MM.1S (cell line): ENCODE measurements at regions not wholly inside any gene's neighbourhood (a gene's known extent, or its start where the extent isn't known, plus 50 kb on each side); places are given as distances from the start of the nearest gene placed in this dataset.
"Not testable (repeated sequence)": the region's sequence is repeated elsewhere in the genome, so short reads cannot be mapped to it uniquely, and the experiment has no call there.

ENCODE experiments used
- DNase-seq: peaks from one replicate; pipeline ENCODE4 v3.0.0-alpha.2; 2015
- H2AFZ ChIP-seq: fragments of 300-600 bp; sonication (generic); 2 replicates; pipeline ENCODE4 v1.6.0; 2016; ENCODE audit warnings: antibody characterized with exemption, low read length
- H3F3A ChIP-seq: fragments of 300-600 bp; sonication (generic); 2 replicates; pipeline ENCODE4 v1.6.1; 2016; ENCODE audit warnings: mild to moderate bottlenecking, antibody characterized with exemption, low read length, moderate library complexity, mixed read lengths; ENCODE audit not compliant: insufficient read depth
- H3K27ac ChIP-seq: fragments of 300-600 bp; sonication (generic); 2 replicates; pipeline ENCODE4 v1.5.1; 2016; ENCODE audit warnings: mild to moderate bottlenecking, low read length
- H3K27me3 ChIP-seq: fragments of 300-600 bp; sonication (generic); replicated peaks from 2 replicates; pipeline ENCODE4 v1.6.0; 2016; ENCODE audit warnings: low read length; ENCODE audit not compliant: insufficient read depth
- H3K36me3 ChIP-seq: fragments of 300-600 bp; sonication (generic); replicated peaks from 2 replicates; pipeline ENCODE4 v1.6.1; 2016; ENCODE audit warnings: mild to moderate bottlenecking, low read length, mixed read lengths; ENCODE audit not compliant: insufficient read depth
- H3K4me1 ChIP-seq: fragments of 300-600 bp; sonication (generic); 2 replicates; pipeline ENCODE4 v1.6.1; 2016; ENCODE audit warnings: low read length, mixed read lengths
- H3K4me2 ChIP-seq: fragments of 300-600 bp; sonication (generic); 2 replicates; pipeline ENCODE4 v1.6.0; 2016; ENCODE audit warnings: low read depth, low read length
- H3K4me3 ChIP-seq: fragments of 300-600 bp; sonication (generic); 2 replicates; pipeline ENCODE4 v1.5.1; 2016; ENCODE audit warnings: low read length, mixed read lengths
- H3K79me2 ChIP-seq: fragments of 300-600 bp; sonication (generic); 2 replicates; pipeline ENCODE4 v1.6.1; 2016; ENCODE audit warnings: mixed run types, low read length, mixed read lengths
- H3K9ac ChIP-seq: fragments of 300-600 bp; sonication (generic); 2 replicates; pipeline ENCODE4 v1.6.1; 2016; ENCODE audit warnings: low read length, mixed read lengths
- H3K9me2 ChIP-seq: fragments of 300-600 bp; sonication (generic); replicated peaks from 2 replicates; pipeline ENCODE4 v1.6.1; 2016; ENCODE audit warnings: mild to moderate bottlenecking, low read length, mixed read lengths; ENCODE audit not compliant: insufficient read depth
- H3K9me3 ChIP-seq: fragments of 300-600 bp; sonication (generic); replicated peaks from 2 replicates; pipeline ENCODE4 v1.6.1; 2016; ENCODE audit warnings: mild to moderate bottlenecking, low read length, mixed read lengths; ENCODE audit not compliant: insufficient read depth
- H4K20me1 ChIP-seq: fragments of 300-600 bp; sonication (generic); 2 replicates; pipeline ENCODE4 v1.6.1; 2016; ENCODE audit warnings: mild to moderate bottlenecking, low read length, moderate library complexity, mixed read lengths; ENCODE audit not compliant: insufficient read depth
- CTCF ChIP-seq: fragments of 300-600 bp; sonication (generic); IDR thresholded peaks from 2 replicates; pipeline ENCODE4 v1.5.1; 2016; ENCODE audit warnings: antibody characterized with exemption, low read length, mixed read lengths
- EZH2 ChIP-seq: fragments of 300-600 bp; sonication (generic); optimal IDR thresholded peaks from 2 replicates; pipeline ENCODE3; 2017; ENCODE audit warnings: low read depth, mild to moderate bottlenecking, antibody characterized with exemption, low read length, mixed read lengths
- EZH2phosphoT487 ChIP-seq: fragments of 300-600 bp; sonication (generic); IDR thresholded peaks from 2 replicates; pipeline ENCODE4 v1.6.1; 2018; ENCODE audit warnings: antibody characterized with exemption, low read length

- Histone ChIP-seq H4K20me1 (no peaks in the 10 kb centered on the region), H3K36me3 (no peaks in the 10 kb centered on the region), H3K9ac (no peak overlapping the region), H3K4me1 (no peaks in the 10 kb centered on the region), H3K4me2 (no peak overlapping the region), H3K27ac (no peak overlapping the region), H2AFZ (no peak overlapping the region), H3K79me2 (no peaks in the 10 kb centered on the region), H3K9me3 (no peaks in the 10 kb centered on the region), H3F3A (no peaks in the 10 kb centered on the region), H3K9me2 (no peaks in the 10 kb centered on the region), H3K27me3 (peaks cover 78% of the 10 kb centered on the region), H3K4me3 (no peak overlapping the region)
- TF ChIP-seq CTCF (no peak), EZH2 (no peak), EZH2phosphoT487 (no peak)
- DNase-seq = no peak
Measured at GRCh38 chr19:29881386-29881785, 60.7 kb upstream of the URI1 start.

GRCh38 chr19:29882719-29883105 lies 59.3 kb upstream of the URI1 start:
- Histone ChIP-seq H3K27me3 (peaks cover 78% of the 10 kb centered on the region), H3K27ac (no peak overlapping the region), H3F3A (no peaks in the 10 kb centered on the region), H3K4me3 (no peak overlapping the region), H4K20me1 (no peaks in the 10 kb centered on the region), H3K4me1 (no peaks in the 10 kb centered on the region), H3K36me3 (no peaks in the 10 kb centered on the region), H2AFZ (no peak overlapping the region), H3K9me2 (no peaks in the 10 kb centered on the region), H3K4me2 (no peak overlapping the region), H3K9ac (no peak overlapping the region), H3K79me2 (no peaks in the 10 kb centered on the region), H3K9me3 (no peaks in the 10 kb centered on the region)
- DNase-seq = no peak
- TF ChIP-seq CTCF = no peak
- no peak for TF ChIP-seq EZH2phosphoT487
- no peak for TF ChIP-seq EZH2

- no peak for DNase-seq
- Histone ChIP-seq H2AFZ (no peak overlapping the region), H3F3A (no peaks in the 10 kb centered on the region), H3K79me2 (no peaks in the 10 kb centered on the region), H3K9ac (no peak overlapping the region), H4K20me1 (no peaks in the 10 kb centered on the region), H3K27me3 (peaks cover 74% of the 10 kb centered on the region), H3K9me2 (no peaks in the 10 kb centered on the region), H3K4me3 (no peak overlapping the region), H3K36me3 (no peaks in the 10 kb centered on the region), H3K4me1 (no peaks in the 10 kb centered on the region), H3K4me2 (no peak overlapping the region), H3K27ac (no peak overlapping the region), H3K9me3 (no peaks in the 10 kb centered on the region)
- TF ChIP-seq EZH2phosphoT487 = no peak
- TF ChIP-seq CTCF = no peak
- no peak for TF ChIP-seq EZH2
Measured at GRCh38 chr19:29884044-29884443, 58.0 kb upstream of the URI1 start.

GRCh38 chr19:29884466-29884865 lies 57.6 kb upstream of the URI1 start:
- Histone ChIP-seq H3K9me3 (no peaks in the 10 kb centered on the region), H4K20me1 (no peaks in the 10 kb centered on the region), H3K27me3 (peaks cover 72% of the 10 kb centered on the region), H3F3A (no peaks in the 10 kb centered on the region), H3K27ac (no peak overlapping the region), H3K4me1 (no peaks in the 10 kb centered on the region), H3K4me2 (no peak overlapping the region), H2AFZ (no peak overlapping the region), H3K9me2 (no peaks in the 10 kb centered on the region), H3K9ac (no peak overlapping the region), H3K4me3 (no peak overlapping the region), H3K79me2 (no peaks in the 10 kb centered on the region), H3K36me3 (no peaks in the 10 kb centered on the region)
- TF ChIP-seq CTCF (no peak), EZH2phosphoT487 (no peak), EZH2 (no peak)
- no peak for DNase-seq

GRCh38 chr19:29886106-29886505 lies 55.9 kb upstream of the URI1 start:
- H3K36me3 ChIP-seq, H3K9ac ChIP-seq, H2AFZ ChIP-seq, H3K4me1 ChIP-seq, H4K20me1 ChIP-seq, H3K9me2 ChIP-seq, H3F3A ChIP-seq, H3K4me2 ChIP-seq, H3K79me2 ChIP-seq, H3K27ac ChIP-seq, H3K9me3 ChIP-seq, DNase-seq, H3K4me3 ChIP-seq: not testable (repeated sequence)
- peaks cover 60% of the 10 kb centered on the region for H3K27me3 ChIP-seq
